GM19452 (cell line): ENCODE measurements at regions not wholly inside any gene's neighbourhood (a gene's known extent, or its start where the extent isn't known, plus 50 kb on each side); places are given as distances from the start of the nearest gene placed in this dataset.

Source experiments
- ATAC-seq: cut with Tn5 transposase; IDR thresholded peaks from one replicate; pipeline ENCODE4 v1.9.1; 2021; ENCODE audit not compliant: unreplicated experiment

- no peak for ATAC-seq
These were observed 72.3 kb upstream of the CTNNB1 start for GRCh38 chr3:41126961-41127360.

- ATAC-seq = no peak
These were observed 71.9 kb upstream of the CTNNB1 start for GRCh38 chr3:41127414-41127813.

- ATAC-seq = no peak
These were observed 69.6 kb upstream of the CTNNB1 start for GRCh38 chr3:41129731-41130130.

- ATAC-seq = no peak
These were observed 68.1 kb upstream of the CTNNB1 start for GRCh38 chr3:41131224-41131623.

GRCh38 chr3:41137686-41138111, 61.6 kb upstream of the CTNNB1 start:
- ATAC-seq = no peak

GRCh38 chr3:41138146-41138545, 61.2 kb upstream of the CTNNB1 start:
- no peak for ATAC-seq

- no peak for ATAC-seq
These were observed 60.7 kb upstream of the CTNNB1 start for GRCh38 chr3:41138601-41139000.

- no peak for ATAC-seq
These were observed 59.1 kb upstream of the CTNNB1 start for GRCh38 chr3:41140242-41140641.

- no peak for ATAC-seq
These were observed 57.7 kb upstream of the CTNNB1 start for GRCh38 chr3:41141433-41142167.

- no peak for ATAC-seq
These were observed 55.8 kb upstream of the CTNNB1 start for GRCh38 chr3:41143421-41144031.

- ATAC-seq = no peak
These were observed 54.7 kb upstream of the CTNNB1 start for GRCh38 chr3:41144631-41145030.

- no peak for ATAC-seq
These were observed 50.8 kb upstream of the CTNNB1 start for GRCh38 chr3:41148478-41148877.

- no peak for ATAC-seq
These were observed 50.4 kb upstream of the CTNNB1 start for GRCh38 chr3:41148901-41149300.
